DOHH2 (cell line): ENCODE measurements at regions not wholly inside any gene's neighbourhood (a gene's known extent, or its start where the extent isn't known, plus 50 kb on each side); places are given as distances from the start of the nearest gene placed in this dataset.

Source experiments
- H3F3A ChIP-seq: fragments of 200-600 bp; sonication (generic), shearing (Covaris generic); 2 replicates; pipeline ENCODE4 v1.6.0; 2016; ENCODE audit warnings: antibody characterized with exemption, mild to moderate bottlenecking; ENCODE audit not compliant: control insufficient read depth, insufficient read depth
- H3K27ac ChIP-seq: fragments of 200-600 bp; sonication (generic); 2 replicates; pipeline ENCODE4 v1.5.1; 2014; ENCODE audit warnings: low read depth, mild to moderate bottlenecking, low read length, moderate library complexity
- H3K27me3 ChIP-seq: fragments of 200-600 bp; sonication (generic); 2 replicates; pipeline ENCODE4 v1.6.1; 2014; ENCODE audit warnings: mild to moderate bottlenecking, low read length, mixed read lengths; ENCODE audit not compliant: control insufficient read depth
- H3K36me3 ChIP-seq: fragments of 200-600 bp; sonication (generic); 2 replicates; pipeline ENCODE4 v1.6.1; 2014; ENCODE audit warnings: mild to moderate bottlenecking, low read length, moderate library complexity, mixed read lengths; ENCODE audit not compliant: control insufficient read depth
- H3K4me1 ChIP-seq: fragments of 200-600 bp; sonication (generic); 2 replicates; pipeline ENCODE4 v1.6.1; 2014; ENCODE audit warnings: mild to moderate bottlenecking, low read length, mixed read lengths; ENCODE audit not compliant: control insufficient read depth
- H3K4me2 ChIP-seq: fragments of 200-600 bp; sonication (generic); 2 replicates; pipeline ENCODE4 v1.6.0; 2014; ENCODE audit warnings: mild to moderate bottlenecking, low read length, moderate library complexity
- H3K4me3 ChIP-seq: fragments of 200-600 bp; sonication (generic); 2 replicates; pipeline ENCODE4 v1.5.1; 2014; ENCODE audit warnings: mild to moderate bottlenecking, low read length, mixed read lengths
- H3K79me2 ChIP-seq: fragments of 200-600 bp; sonication (generic); 2 replicates; pipeline ENCODE4 v1.6.1; 2014; ENCODE audit warnings: mild to moderate bottlenecking, low read length, mixed read lengths; ENCODE audit not compliant: control insufficient read depth
- H3K9me2 ChIP-seq: fragments of 200-600 bp; sonication (generic); replicated peaks from 2 replicates; pipeline ENCODE4 v1.6.1; 2014; ENCODE audit warnings: mild to moderate bottlenecking, low read length, mixed read lengths; ENCODE audit not compliant: control insufficient read depth
- H3K9me3 ChIP-seq: fragments of 200-600 bp; sonication (generic); 2 replicates; pipeline ENCODE4 v1.6.1; 2014; ENCODE audit warnings: antibody characterized with exemption, low read length, mixed read lengths; ENCODE audit not compliant: control insufficient read depth, insufficient read depth
- H4K20me1 ChIP-seq: fragments of 200-600 bp; sonication (generic); 2 replicates; pipeline ENCODE4 v1.6.0; 2014; ENCODE audit warnings: low read depth, mild to moderate bottlenecking, antibody characterized with exemption, low read length, moderate library complexity; ENCODE audit not compliant: control insufficient read depth, insufficient read depth
- EZH2phosphoT487 ChIP-seq: fragments of 200-600 bp; sonication (generic); IDR thresholded peaks from 2 replicates; pipeline ENCODE4 v1.6.1; 2017; ENCODE audit warnings: borderline replicate concordance, mild to moderate bottlenecking, antibody characterized with exemption, low read length, moderate library complexity, mixed read lengths
- TF ChIP-seq, protein P1 (sequence below): fragments of 200-600 bp; sonication (generic); IDR thresholded peaks from one replicate; pipeline ENCODE4 v1.5.1; 2014; ENCODE audit warnings: antibody characterized with exemption, mild to moderate bottlenecking, low read depth, low read length; ENCODE audit not compliant: poor library complexity, severe bottlenecking

DNA sequence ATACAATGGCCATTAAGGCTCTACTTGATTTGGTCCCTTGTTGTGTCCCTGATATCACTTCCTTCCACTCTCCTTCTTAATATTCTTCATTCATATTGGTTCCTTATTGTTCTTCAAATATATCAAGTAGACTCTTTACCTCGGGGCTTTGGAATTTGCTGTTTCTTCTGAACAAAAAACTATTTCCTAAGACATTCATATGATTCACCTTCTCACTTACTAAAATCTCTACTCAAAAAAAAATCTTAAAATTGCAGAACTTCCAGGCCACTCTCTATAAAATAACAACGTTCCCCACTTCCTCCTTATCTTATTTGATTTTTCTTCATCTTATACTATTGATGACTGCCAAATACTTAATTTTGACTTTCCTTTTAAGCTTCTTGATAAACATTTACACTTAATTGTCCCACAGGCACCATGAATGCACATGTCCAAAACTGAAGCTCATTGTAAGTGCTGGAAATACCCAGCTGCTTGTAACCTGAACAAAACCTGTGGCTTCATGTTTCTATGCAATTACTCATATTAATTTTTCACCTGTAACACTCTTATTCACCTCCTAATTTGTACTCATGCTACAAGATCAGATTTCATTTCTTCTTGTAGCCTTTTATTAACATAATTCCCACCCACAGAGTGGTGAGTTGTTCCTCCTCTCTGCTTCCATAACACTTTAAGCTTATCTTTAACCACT is 58.4 kb upstream of the NUDT12 start:
- Histone ChIP-seq H4K20me1 (no peaks in the 10 kb centered on the region), H3K9me3 (no peaks in the 10 kb centered on the region), H3K4me2 (no peak overlapping the region), H3K79me2 (no peaks in the 10 kb centered on the region), H3K36me3 (no peaks in the 10 kb centered on the region), H3F3A (no peaks in the 10 kb centered on the region), H3K27ac (no peak overlapping the region), H3K27me3 (no peaks in the 10 kb centered on the region), H3K4me1 (no peaks in the 10 kb centered on the region), H3K9me2 (no peaks in the 10 kb centered on the region), H3K4me3 (no peak overlapping the region)
- TF ChIP-seq EZH2phosphoT487, result no peak
- TF ChIP-seq, protein P1, sequence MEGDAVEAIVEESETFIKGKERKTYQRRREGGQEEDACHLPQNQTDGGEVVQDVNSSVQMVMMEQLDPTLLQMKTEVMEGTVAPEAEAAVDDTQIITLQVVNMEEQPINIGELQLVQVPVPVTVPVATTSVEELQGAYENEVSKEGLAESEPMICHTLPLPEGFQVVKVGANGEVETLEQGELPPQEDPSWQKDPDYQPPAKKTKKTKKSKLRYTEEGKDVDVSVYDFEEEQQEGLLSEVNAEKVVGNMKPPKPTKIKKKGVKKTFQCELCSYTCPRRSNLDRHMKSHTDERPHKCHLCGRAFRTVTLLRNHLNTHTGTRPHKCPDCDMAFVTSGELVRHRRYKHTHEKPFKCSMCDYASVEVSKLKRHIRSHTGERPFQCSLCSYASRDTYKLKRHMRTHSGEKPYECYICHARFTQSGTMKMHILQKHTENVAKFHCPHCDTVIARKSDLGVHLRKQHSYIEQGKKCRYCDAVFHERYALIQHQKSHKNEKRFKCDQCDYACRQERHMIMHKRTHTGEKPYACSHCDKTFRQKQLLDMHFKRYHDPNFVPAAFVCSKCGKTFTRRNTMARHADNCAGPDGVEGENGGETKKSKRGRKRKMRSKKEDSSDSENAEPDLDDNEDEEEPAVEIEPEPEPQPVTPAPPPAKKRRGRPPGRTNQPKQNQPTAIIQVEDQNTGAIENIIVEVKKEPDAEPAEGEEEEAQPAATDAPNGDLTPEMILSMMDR, result no peak

DNA sequence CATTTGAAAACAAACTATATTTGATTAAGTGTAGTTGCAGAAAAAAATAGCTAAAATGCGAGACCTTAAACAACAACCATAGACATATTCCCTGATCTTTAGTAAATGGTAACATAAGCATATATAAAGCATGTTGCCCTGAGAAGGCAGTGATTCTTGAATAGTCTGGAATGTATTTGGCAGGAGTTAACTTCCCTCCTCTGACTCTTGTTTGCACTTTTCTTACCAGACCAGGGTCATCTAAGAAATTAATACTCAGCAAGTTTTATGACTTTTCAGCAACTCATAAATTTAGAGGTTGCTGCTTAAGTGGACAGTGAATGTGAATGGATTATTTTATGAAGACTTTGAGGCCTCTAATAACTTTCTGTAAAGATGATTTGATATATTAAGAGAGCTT is 55.3 kb upstream of the NUDT12 start:
- Histone ChIP-seq H3F3A (no peaks in the 10 kb centered on the region), H3K9me3 (no peaks in the 10 kb centered on the region), H4K20me1 (no peaks in the 10 kb centered on the region), H3K4me3 (no peak overlapping the region), H3K9me2 (no peaks in the 10 kb centered on the region), H3K79me2 (no peaks in the 10 kb centered on the region), H3K27me3 (no peaks in the 10 kb centered on the region), H3K4me1 (no peaks in the 10 kb centered on the region; the same call in none of the 2 replicates), H3K4me2 (no peak overlapping the region), H3K27ac (no peak overlapping the region), H3K36me3 (no peaks in the 10 kb centered on the region)
- no peak for TF ChIP-seq EZH2phosphoT487
- TF ChIP-seq, protein P1, result no peak

DNA sequence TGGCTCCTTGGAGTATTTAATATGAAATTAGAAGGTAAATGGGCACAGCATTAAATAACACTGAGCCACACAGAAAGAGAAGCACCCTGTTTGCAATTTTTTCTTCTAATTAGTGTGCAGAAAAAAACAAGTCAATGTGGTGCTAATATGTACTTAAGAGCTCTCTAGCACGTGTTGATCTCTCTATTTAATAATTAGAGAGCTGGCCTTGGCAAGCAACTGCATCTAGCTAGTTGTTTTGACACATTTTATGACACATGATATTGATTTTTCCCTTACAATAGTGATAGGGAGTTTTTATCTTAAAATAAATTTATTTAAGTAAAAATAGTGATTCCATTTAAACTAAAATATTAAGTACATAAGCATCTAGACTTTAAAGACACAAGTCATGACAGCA is 54.5 kb upstream of the NUDT12 start:
- Histone ChIP-seq H3K4me1 (peaks cover 2% of the 10 kb centered on the region), H3K9me3 (no peaks in the 10 kb centered on the region), H4K20me1 (no peaks in the 10 kb centered on the region), H3F3A (no peaks in the 10 kb centered on the region), H3K9me2 (no peaks in the 10 kb centered on the region), H3K4me3 (no peak overlapping the region), H3K27me3 (no peaks in the 10 kb centered on the region), H3K4me2 (no peak overlapping the region), H3K36me3 (no peaks in the 10 kb centered on the region), H3K27ac (no peak overlapping the region), H3K79me2 (no peaks in the 10 kb centered on the region)
- TF ChIP-seq EZH2phosphoT487, result no peak
- TF ChIP-seq, protein P1, result no peak
